GM18505 (cell line): ENCODE measurements at regions not wholly inside any gene's neighbourhood (a gene's known extent, or its start where the extent isn't known, plus 50 kb on each side); places are given as distances from the start of the nearest gene placed in this dataset.

Source experiments
- ATAC-seq: cut with Tn5 transposase; IDR thresholded peaks from one replicate; pipeline ENCODE4 v1.9.1; 2021; ENCODE audit not compliant: unreplicated experiment
- POLR2A ChIP-seq: IDR thresholded peaks from 4 replicates; pipeline ENCODE4 v1.6.1; 2011; ENCODE audit warnings: borderline replicate concordance; ENCODE audit not compliant: insufficient read depth, insufficient read length; ENCODE audit errors: extremely low read depth

- TF ChIP-seq POLR2A: no peak
- ATAC-seq: no peak
Observed at GRCh38 chr10:50991456-50992355, 82.6 kb upstream of the PRKG1 start.

DNA sequence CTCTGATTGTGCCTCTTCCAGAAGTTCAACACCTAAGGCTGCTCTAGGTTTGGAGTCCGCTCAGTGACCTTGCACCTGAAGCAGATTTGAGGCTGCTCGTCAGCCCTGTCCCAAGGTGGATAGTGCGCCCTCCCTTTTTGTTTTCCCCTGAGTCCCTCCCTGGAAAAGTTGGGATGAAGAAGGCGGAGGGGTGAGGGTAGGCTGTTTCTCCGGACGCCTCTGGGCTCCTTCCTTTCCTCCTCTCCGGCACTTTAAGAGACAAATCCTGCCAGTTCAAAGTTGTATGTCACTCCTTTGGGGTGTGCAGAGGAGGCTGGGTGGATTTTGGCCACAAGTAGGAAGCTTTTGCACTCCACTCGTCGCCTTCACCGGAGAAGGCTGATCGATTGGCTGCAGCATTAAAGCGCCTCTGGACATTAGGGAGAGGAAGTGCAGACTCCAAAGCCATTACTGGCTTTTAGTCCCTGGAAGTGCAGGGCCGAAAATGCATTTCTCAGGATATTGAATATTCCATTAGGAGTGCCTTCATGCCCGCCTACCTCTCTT, 81.9 kb upstream of the PRKG1 start:
- no peak for ATAC-seq
- TF ChIP-seq POLR2A: no peak

DNA sequence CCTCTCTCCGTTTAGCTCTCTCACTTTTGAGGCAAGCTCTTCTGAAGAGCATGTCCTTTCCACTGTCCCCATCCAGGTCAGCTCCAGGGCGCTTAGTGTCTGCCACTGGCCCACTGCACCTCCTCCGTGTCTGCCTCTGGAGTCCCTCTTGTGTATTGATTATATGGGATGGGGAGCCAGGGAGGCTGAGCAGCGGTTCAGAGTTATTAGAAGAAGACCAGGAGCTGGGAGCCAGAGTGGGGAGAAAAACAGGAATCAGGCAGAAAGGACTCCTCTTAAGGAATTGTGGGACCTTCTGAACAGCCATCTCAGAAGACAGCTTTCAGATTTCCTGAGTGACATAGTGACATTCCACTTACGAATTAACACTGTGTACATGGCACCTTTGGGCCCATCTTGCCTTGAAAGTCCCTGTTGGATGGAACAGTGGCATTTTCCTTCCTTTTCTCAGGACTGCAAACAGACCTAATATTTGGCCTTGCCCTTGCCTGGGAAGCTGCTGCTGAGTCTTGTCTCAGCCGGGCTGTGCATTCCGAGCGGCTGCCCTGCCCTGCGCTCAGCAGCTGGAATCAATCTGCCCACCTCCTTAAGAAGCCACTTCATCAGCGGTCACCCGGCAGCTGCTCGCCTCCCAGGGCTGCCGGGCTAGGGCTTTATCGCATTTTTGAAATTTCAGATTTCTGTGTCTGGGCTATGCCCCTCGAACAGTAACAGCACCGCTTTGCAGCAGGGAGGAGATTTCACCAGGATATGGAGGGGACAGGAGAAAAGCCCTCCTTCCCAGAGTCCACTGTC, 81.1 kb upstream of the PRKG1 start:
- no peak for TF ChIP-seq POLR2A
- no peak for ATAC-seq

GRCh38 chr10:50993771-50994251, 80.5 kb upstream of the PRKG1 start:
- TF ChIP-seq POLR2A: no peak
- ATAC-seq: no peak

DNA sequence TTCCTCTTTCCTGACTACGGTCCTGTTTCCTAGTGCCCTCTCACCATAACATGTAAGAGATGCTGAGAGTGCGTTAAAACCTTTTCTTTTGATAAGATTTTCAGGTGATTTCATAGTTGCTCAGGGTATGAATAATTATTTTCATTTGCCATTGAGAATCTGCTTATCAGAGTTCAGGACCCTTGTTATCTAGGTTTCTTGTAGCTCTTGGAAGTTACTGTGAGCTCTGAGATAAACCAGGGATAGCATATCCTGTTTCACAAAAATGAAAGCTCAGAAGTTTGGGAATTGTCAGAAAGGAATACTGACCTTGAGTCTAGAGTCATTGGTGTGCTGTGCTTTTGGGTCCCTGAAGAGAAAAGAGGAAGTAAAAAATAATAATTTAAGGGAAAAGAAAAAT, 76.8 kb upstream of the PRKG1 start:
- no peak for TF ChIP-seq POLR2A
- ATAC-seq: no peak

GRCh38 chr10:50999163-50999562, 75.1 kb upstream of the PRKG1 start:
- no peak for TF ChIP-seq POLR2A

DNA sequence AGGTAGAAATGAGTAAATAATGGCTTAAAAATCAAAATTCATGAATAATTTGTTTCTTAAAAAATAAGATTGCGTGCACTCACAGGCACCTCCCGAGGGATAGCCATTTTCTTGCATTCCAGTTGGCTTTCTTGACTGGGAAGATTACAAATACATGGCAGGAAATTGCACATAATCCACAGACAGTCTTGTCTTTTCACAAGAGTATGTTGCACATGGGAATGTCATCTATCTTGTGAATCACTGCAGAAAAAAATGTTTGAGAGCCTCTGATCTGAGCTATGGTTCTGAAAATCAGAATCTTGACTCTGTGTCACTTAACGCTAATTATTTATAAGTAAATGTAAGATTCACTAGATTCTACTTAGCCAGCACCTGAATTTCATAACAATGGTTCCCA, 74.1 kb upstream of the PRKG1 start:
- no peak for TF ChIP-seq POLR2A
- ATAC-seq: no peak

More at GRCh38 chr10:50999163-50999562, 75.1 kb upstream of the PRKG1 start:
- no peak for ATAC-seq

DNA sequence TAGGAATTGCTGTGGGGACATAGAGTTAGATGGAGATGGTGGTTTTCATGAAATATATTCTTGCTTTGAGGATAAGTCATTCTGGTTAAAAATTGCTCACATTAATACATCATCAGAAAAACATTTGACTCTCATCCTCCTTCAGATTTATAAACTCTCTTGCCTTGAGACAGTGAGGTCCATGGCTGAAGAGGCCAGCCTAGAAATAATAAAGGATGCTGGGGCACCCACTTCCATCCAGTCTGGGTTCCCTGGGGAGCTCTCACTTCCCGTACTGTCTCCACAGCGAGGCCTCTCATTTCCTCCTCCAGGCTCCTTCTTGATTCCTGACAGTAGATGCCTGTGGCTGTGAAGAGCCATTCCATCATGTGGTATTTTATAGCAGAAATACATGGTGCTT, 73.3 kb upstream of the PRKG1 start:
- ATAC-seq: no peak
- no peak for TF ChIP-seq POLR2A

DNA sequence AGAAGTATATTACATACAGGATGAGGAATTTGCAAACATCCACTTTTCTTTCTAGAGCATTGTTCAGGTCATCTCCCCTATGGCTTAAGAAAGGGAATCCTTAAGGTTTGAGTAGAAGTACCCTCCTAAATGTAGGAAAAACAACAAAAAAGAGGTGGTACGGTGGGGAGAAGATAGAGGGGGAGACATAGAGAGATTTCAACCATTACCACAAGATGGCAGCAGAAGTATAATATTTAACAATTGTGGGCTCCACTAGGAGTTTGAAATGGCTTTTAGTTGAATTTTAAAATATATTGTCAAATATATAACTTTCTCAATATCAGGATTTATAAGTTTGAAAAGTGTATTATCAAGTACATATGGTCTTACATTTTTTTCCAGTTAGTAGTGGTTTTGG, 72.7 kb upstream of the PRKG1 start:
- TF ChIP-seq POLR2A: no peak
- peak; percentile 64 for ATAC-seq

- ATAC-seq: no peak
- no peak for TF ChIP-seq POLR2A
Observed at GRCh38 chr10:51002469-51002868, 71.8 kb upstream of the PRKG1 start.

DNA sequence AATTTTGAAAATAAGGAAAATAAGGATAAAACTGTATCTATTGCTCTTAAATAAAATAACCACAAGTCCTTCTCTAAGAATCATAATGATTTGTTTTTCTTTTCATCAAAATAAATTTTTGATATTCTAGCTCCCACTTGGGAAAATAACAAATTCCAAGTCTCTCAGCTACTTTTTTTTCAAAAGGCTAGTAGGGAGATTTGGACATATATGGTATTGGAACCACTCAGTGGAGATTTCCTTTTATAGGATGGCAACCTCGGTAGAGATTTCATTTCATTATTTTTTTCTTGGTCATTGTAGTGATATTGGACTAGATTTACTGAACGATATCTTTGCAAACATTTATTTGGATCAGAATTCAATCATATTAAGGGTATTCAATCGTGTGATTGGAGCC, 69.5 kb upstream of the PRKG1 start:
- ATAC-seq: no peak
- no peak for TF ChIP-seq POLR2A

DNA sequence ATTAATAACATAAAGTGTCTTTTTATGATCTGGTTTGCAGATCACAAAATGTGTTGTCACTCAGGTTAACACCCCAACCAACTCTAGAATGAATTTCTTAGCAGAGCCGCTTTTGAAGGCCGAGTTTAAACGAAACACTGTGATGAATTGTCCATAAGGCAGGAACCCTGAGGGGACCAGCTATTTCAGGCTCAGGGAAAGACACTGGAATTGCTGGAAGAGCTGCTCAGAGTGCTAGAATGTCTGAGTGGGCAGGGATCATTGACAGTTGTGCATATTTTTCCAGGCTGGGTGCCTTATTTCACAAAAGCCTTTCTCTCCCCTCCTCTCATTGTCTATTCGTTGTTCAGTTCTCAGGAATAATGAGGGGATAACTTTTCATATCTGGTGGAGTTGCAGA, 68.7 kb upstream of the PRKG1 start:
- TF ChIP-seq POLR2A: no peak
- no peak for ATAC-seq

DNA sequence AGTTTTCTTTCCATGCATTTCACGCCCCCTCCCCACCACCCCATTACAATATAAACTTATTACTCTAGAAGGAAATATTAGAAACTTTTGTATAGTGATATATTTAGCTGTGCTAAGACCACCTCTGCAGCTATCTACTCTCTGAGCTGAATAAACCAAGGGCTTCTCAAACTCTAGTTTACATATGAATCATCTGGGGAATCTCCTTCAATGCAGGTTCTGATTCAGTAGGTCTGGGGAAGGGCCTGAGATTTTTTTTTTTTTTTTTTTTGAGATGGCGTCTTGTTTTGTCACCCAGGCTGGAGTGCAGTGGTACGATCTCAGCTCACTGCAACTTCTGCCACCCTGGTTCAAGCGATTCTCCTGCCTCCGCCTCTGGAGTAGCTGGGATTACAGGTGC, 67.6 kb upstream of the PRKG1 start:
- ATAC-seq: no peak
- no peak for TF ChIP-seq POLR2A
